ENCODE measurements at regions not wholly inside any gene's neighbourhood (a gene's known extent, or its start where the extent isn't known, plus 50 kb on each side); places are given as distances from the start of the nearest gene placed in this dataset.

- TF ChIP-seq EZH2 (IDR thresholded peaks at IDR 0.05; ENCODE audit: insufficient read depth, poor library complexity, severe bottlenecking) (no peak), EZH2phosphoT487 (IDR thresholded peaks at IDR 0.05; ENCODE audit: insufficient read depth, low read depth) (no peak)
Observed at GRCh38 chr17:79515646-79516571, 94.9 kb downstream of the RBFOX3 start.

Data from GM23248 (cell line).